Panc1 (cell line): ENCODE measurements at regions not wholly inside any gene's neighbourhood (a gene's known extent, or its start where the extent isn't known, plus 50 kb on each side); places are given as distances from the start of the nearest gene placed in this dataset.

Experiments
- ATAC-seq: fragments of 200-7000 bp; cut with Tn5 transposase; 2 replicates; pipeline ENCODE4 v1.9.1; 2020; ENCODE audit warnings: mild to moderate bottlenecking, moderate library complexity
- BruUV-seq: library from RNA; stranded (reverse); fragments of 400-500 nt; replicated peaks from 2 replicates; lab custom pipeline; 2021; lab: Mats Ljungman, UMichigan
- CTCF ChIA-PET: fragments of 300-600 bp; sonication (Branson Sonifier 250); formaldehyde crosslinking; loops from one replicate; lab custom pipeline; 2022; ENCODE audit warnings: antibody characterized with exemption; lab: Charles Lee
- POLR2A ChIA-PET: fragments of 300-600 bp; sonication (Branson Sonifier 250); formaldehyde crosslinking; loops from one replicate; lab custom pipeline; 2022; ENCODE audit warnings: antibody characterized with exemption; lab: Charles Lee
- DNase-seq: peaks from one replicate; pipeline ENCODE4 v3.0.0-alpha.2; 2010; ENCODE audit warnings: low read depth, low spot score
- H3K27ac ChIP-seq: 2 replicates; pipeline ENCODE4 v1.5.1; 2011; ENCODE audit warnings: mild to moderate bottlenecking, low read length, inconsistent platforms
- H3K27me3 ChIP-seq: fragments of 200-500 bp; sonication (Bioruptor generic); 2 replicates; pipeline ENCODE4 v1.6.0; 2014; ENCODE audit warnings: low read length, inconsistent platforms; ENCODE audit not compliant: control insufficient read depth, insufficient read depth
- H3K36me3 ChIP-seq: fragments of 200-500 bp; sonication (Bioruptor generic); 2 replicates; pipeline ENCODE4 v1.5.1; 2014; ENCODE audit warnings: inconsistent platforms, mild to moderate bottlenecking, low read length, moderate library complexity; ENCODE audit not compliant: control insufficient read depth, insufficient read depth
- H3K4me1 ChIP-seq: 2 replicates; pipeline ENCODE4 v1.5.1; 2011; ENCODE audit warnings: inconsistent platforms, mild to moderate bottlenecking, low read length, moderate library complexity; ENCODE audit not compliant: control insufficient read depth, insufficient read depth
- H3K4me3 ChIP-seq, 2 experiments: 2 replicates each; pipeline ENCODE4 v1.5.1; 2011 to 2012; ENCODE audit warnings: low read depth in 2 of 2, low read length in 2 of 2, mild to moderate bottlenecking in 2 of 2, inconsistent platforms in 1 of 2, moderate library complexity in 1 of 2
- H3K9me3 ChIP-seq: fragments of 200-500 bp; sonication (Bioruptor generic); 2 replicates; pipeline ENCODE4 v1.5.1; 2014; ENCODE audit warnings: low read depth, mild to moderate bottlenecking, inconsistent platforms, low read length, moderate library complexity; ENCODE audit not compliant: control insufficient read depth, insufficient read depth
- CTCF ChIP-seq: fragments of 450-650 bp; IDR thresholded peaks from 2 replicates; pipeline ENCODE4 v1.5.1; 2017; ENCODE audit warnings: mild to moderate bottlenecking
- POLR2AphosphoS5 ChIP-seq: IDR thresholded peaks from 2 replicates; pipeline ENCODE4 v1.6.1; 2012; ENCODE audit warnings: mild to moderate bottlenecking, low read depth, low read length, moderate library complexity
- REST ChIP-seq, 2 experiments: IDR thresholded peaks; 2 replicates each; pipeline ENCODE4 v1.6.1; 2011 to 2012; ENCODE audit warnings: low read depth in 2 of 2, control low read depth in 1 of 2, low read length in 1 of 2, mild to moderate bottlenecking in 1 of 2, moderate library complexity in 1 of 2; ENCODE audit not compliant: insufficient read depth in 1 of 2
- SIN3A ChIP-seq: IDR thresholded peaks from 2 replicates; pipeline ENCODE4 v1.6.1; 2012; ENCODE audit warnings: low read depth, mild to moderate bottlenecking, low read length, moderate library complexity, borderline replicate concordance; ENCODE audit not compliant: insufficient read depth
- TCF7L2 ChIP-seq: IDR thresholded peaks from 2 replicates; pipeline ENCODE4 v1.6.1; 2011; ENCODE audit warnings: mild to moderate bottlenecking, low read depth, low read length, inconsistent platforms
- in situ Hi-C: cut with HindIII; loops from 2 replicates; pipeline ENCODE4 v1.10.0; 2016; ENCODE audit warnings: low sequenced_read_pairs, low pct_unique_long_range_greater_than_20kb
- intact Hi-C: fragments of 100-400 bp; cut with micrococcal nuclease; formaldehyde crosslinking; loops from one replicate; pipeline ENCODE4 v1.10.0; 2022; ENCODE audit not compliant: unreplicated experiment

GRCh38 chr6:818196-818595 lies 125.3 kb upstream of the EXOC2 start:
- H3K9me3 ChIP-seq = no peaks in the 10 kb centered on the region
- TF ChIP-seq CTCF (no peak), TCF7L2 (no peak), SIN3A (no peak), POLR2AphosphoS5 (no peak), REST (IDR thresholded peaks at IDR 0.05; ENCODE audit: insufficient read depth in 1 of 2, low read depth in 2 of 2, low read length in 1 of 2) (no peak)
- in situ Hi-C loops = no loop called here
- no peak overlapping the region for H3K4me3 ChIP-seq
- BruUV-seq = no TSS peak
- no peaks in the 10 kb centered on the region for H3K4me1 ChIP-seq
- ChIA-PET CTCF (no interaction called here), POLR2A (no interaction called here)
- H3K27ac ChIP-seq = no peak overlapping the region
- H3K27me3 ChIP-seq = peaks cover 8% of the 10 kb centered on the region
- no peak for ATAC-seq
- no peak for DNase-seq
- intact Hi-C loops = no loop called here
- H3K36me3 ChIP-seq = no peaks in the 10 kb centered on the region

DNA sequence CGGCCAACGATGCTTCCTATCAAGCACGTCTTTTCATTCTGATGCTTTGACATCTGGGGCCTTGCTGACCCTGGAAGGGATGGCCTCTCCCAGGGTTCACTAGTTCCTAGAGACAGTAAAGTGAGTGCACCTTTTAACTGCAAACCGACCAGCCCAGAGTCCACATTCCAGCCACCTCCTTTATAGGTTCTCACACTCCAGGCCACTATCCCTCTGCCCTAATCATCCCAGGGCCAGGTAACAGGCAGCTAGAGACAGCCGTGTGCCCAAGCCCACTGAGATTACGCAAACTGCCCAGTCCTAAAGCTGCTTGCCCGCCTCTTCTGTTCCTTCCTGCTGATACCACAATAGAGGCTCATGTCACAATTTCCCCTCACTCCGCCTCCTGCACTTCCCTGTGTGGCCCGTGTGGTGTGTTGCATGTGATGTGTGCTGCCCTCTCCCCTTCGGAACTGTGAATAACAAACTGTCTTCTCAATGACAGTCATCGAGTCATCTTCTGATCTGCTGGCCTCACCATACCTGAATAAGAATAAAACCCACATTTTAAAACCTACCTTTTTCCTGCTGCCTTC lies 123.7 kb upstream of the EXOC2 start:
- ChIA-PET CTCF (no interaction called here), POLR2A (no interaction called here)
- DNase-seq (no peak), ATAC-seq (no peak)
- Histone ChIP-seq H3K36me3 (no peaks in the 10 kb centered on the region), H3K4me3 (no peak overlapping the region), H3K9me3 (no peaks in the 10 kb centered on the region), H3K4me1 (no peaks in the 10 kb centered on the region), H3K27me3 (peaks cover 8% of the 10 kb centered on the region), H3K27ac (no peak overlapping the region)
- in situ Hi-C loops (no loop called here), intact Hi-C loops (no loop called here)
- no peak for TF ChIP-seq POLR2AphosphoS5
- TF ChIP-seq TCF7L2 = no peak
- no peak for TF ChIP-seq REST (IDR thresholded peaks at IDR 0.05; ENCODE audit: insufficient read depth in 1 of 2, low read depth in 2 of 2, low read length in 1 of 2)
- no peak for TF ChIP-seq CTCF
- no peak for TF ChIP-seq SIN3A
- BruUV-seq = no TSS peak
